ENCODE measurements at regions not wholly inside any gene's neighbourhood (a gene's known extent, or its start where the extent isn't known, plus 50 kb on each side); places are given as distances from the start of the nearest gene placed in this dataset.

DNA sequence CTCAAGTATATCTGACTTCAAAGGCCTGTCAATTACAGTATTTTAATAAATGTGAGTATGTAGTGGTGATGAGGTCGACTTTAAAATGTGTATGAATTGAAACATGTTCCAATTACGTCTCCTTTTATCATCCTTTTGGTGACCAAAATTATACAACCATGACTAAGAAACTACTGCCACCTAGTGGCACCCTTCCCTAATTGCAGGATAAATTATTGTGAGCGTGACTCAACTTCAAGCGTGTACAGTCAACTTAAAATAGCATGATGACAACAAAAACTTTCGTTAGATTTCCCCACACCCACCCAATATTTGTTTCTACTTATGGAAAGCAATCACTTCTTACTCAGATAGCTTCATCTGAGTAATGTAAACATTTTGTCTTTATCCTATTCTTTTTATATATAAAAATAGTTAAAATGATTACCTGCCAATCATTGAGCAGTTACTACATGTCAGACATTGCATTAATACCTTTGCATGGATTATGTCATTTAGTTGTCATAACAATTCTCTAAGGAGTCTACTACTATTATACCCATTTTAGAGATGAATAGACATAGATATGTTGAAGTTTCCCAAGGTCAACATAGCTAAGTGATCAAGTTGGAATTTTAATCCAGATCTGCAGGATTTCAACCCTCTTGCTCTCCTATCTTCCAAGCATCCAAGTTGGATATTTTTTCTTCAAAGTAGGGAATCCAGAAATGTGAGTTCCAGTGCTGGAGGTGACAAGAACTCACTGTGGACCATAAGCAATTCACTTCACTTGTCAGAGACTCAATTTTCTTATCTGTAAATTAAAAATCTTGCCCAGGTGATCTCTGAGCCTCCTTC, 106.0 kb downstream of the MEX3B start:
- Histone ChIP-seq H3K27ac (no peak overlapping the region), H4K20me1 (ENCODE audit: insufficient read depth) (no peaks in the 10 kb centered on the region), H3K36me3 (ENCODE audit: insufficient read depth) (no peaks in the 10 kb centered on the region), H2AFZ (ENCODE audit: low read depth) (no peak overlapping the region), H3K27me3 (ENCODE audit: insufficient read depth, low read depth) (no peaks in the 10 kb centered on the region), H3K9ac (no peak overlapping the region), H3K4me1 (ENCODE audit: low read depth, poor library complexity, severe bottlenecking) (no peaks in the 10 kb centered on the region), H3K4me2 (no peak overlapping the region), H3K79me2 (ENCODE audit: insufficient read depth, low read depth) (no peaks in the 10 kb centered on the region), H3K4me3 (IDR thresholded peaks at IDR 0.05; ENCODE audit: insufficient read depth, low read depth, low read length) (no peak overlapping the region)
- peak; percentile 83 for TF ChIP-seq CTCF (conservative IDR thresholded peaks at IDR 0.05; ENCODE audit: low read depth, low read length)

- H3K4me2 ChIP-seq, result no peak overlapping the region
- H3K4me1 ChIP-seq (ENCODE audit: low read depth, poor library complexity, severe bottlenecking), result no peaks in the 10 kb centered on the region
- H3K27ac ChIP-seq, result no peak overlapping the region
- no peak overlapping the region for H3K9ac ChIP-seq
- no peaks in the 10 kb centered on the region for H4K20me1 ChIP-seq (ENCODE audit: insufficient read depth)
- H3K4me3 ChIP-seq (IDR thresholded peaks at IDR 0.05; ENCODE audit: insufficient read depth, low read depth, low read length), result no peak overlapping the region
- no peak for TF ChIP-seq CTCF (conservative IDR thresholded peaks at IDR 0.05; ENCODE audit: low read depth, low read length)
- no peaks in the 10 kb centered on the region for H3K36me3 ChIP-seq (ENCODE audit: insufficient read depth)
- H3K27me3 ChIP-seq (ENCODE audit: insufficient read depth, low read depth), result no peaks in the 10 kb centered on the region
- H2AFZ ChIP-seq (ENCODE audit: low read depth), result no peak overlapping the region
- no peaks in the 10 kb centered on the region for H3K79me2 ChIP-seq (ENCODE audit: insufficient read depth, low read depth)
Measured at GRCh38 chr15:81937189-81937588, 108.6 kb downstream of the MEX3B start.

- H3K4me3 ChIP-seq (IDR thresholded peaks at IDR 0.05; ENCODE audit: insufficient read depth, low read depth, low read length), result no peak overlapping the region
- H2AFZ ChIP-seq (ENCODE audit: low read depth), result no peak overlapping the region
- no peak overlapping the region for H3K4me2 ChIP-seq
- no peaks in the 10 kb centered on the region for H3K27me3 ChIP-seq (ENCODE audit: insufficient read depth, low read depth)
- no peaks in the 10 kb centered on the region for H4K20me1 ChIP-seq (ENCODE audit: insufficient read depth)
- no peaks in the 10 kb centered on the region for H3K4me1 ChIP-seq (ENCODE audit: low read depth, poor library complexity, severe bottlenecking)
- no peak overlapping the region for H3K9ac ChIP-seq
- TF ChIP-seq CTCF (conservative IDR thresholded peaks at IDR 0.05; ENCODE audit: low read depth, low read length), result no peak
- no peaks in the 10 kb centered on the region for H3K79me2 ChIP-seq (ENCODE audit: insufficient read depth, low read depth)
- no peaks in the 10 kb centered on the region for H3K36me3 ChIP-seq (ENCODE audit: insufficient read depth)
- no peak overlapping the region for H3K27ac ChIP-seq
Measured at GRCh38 chr15:81930582-81931369, 115.0 kb downstream of the MEX3B start.

GRCh38 chr15:81929557-81929956, 116.3 kb downstream of the MEX3B start:
- Histone ChIP-seq H3K9ac (no peak overlapping the region), H3K27ac (no peak overlapping the region), H3K4me1 (ENCODE audit: low read depth, poor library complexity, severe bottlenecking) (no peaks in the 10 kb centered on the region), H3K4me3 (IDR thresholded peaks at IDR 0.05; ENCODE audit: insufficient read depth, low read depth, low read length) (no peak overlapping the region), H3K36me3 (ENCODE audit: insufficient read depth) (no peaks in the 10 kb centered on the region), H4K20me1 (ENCODE audit: insufficient read depth) (no peaks in the 10 kb centered on the region), H3K79me2 (ENCODE audit: insufficient read depth, low read depth) (no peaks in the 10 kb centered on the region), H3K4me2 (no peak overlapping the region), H3K27me3 (ENCODE audit: insufficient read depth, low read depth) (no peaks in the 10 kb centered on the region), H2AFZ (ENCODE audit: low read depth) (no peak overlapping the region)
- no peak for TF ChIP-seq CTCF (conservative IDR thresholded peaks at IDR 0.05; ENCODE audit: low read depth, low read length)

All from KMS-11 (cell line).